ENCODE measurements at regions not wholly inside any gene's neighbourhood (a gene's known extent, or its start where the extent isn't known, plus 50 kb on each side); places are given as distances from the start of the nearest gene placed in this dataset.

GRCh38 chr2:505941-506340 is 171.3 kb downstream of the TMEM18 start:
- TF ChIP-seq POLR2A (IDR thresholded peaks at IDR 0.05) (no peak), CTCF (IDR thresholded peaks at IDR 0.05) (no peak)

Data from thyroid gland (tissue), 4 donors.